Endothelial cell of umbilical vein (primary cell): ENCODE measurements at regions not wholly inside any gene's neighbourhood (a gene's known extent, or its start where the extent isn't known, plus 50 kb on each side); places are given as distances from the start of the nearest gene placed in this dataset.

Source experiments
- BruUV-seq: library from RNA; stranded (reverse); fragments of 400-500 nt; replicated peaks from 2 replicates; lab custom pipeline; 2021; lab: Mats Ljungman, UMichigan
- CTCF ChIA-PET: fragments of 300-600, 350-600 bp; sonication (Branson Sonifier 250); formaldehyde crosslinking; loops from one replicate; lab custom pipeline; 2021; ENCODE audit warnings: antibody characterized with exemption, inconsistent platforms; lab: Charles Lee
- POLR2A ChIA-PET: fragments of 300-600, 350-600 bp; sonication (Branson Sonifier 250); formaldehyde crosslinking; loops from one replicate; lab custom pipeline; 2021; ENCODE audit warnings: antibody characterized with exemption, inconsistent platforms; lab: Charles Lee
- DNase-seq: peaks from one replicate; pipeline ENCODE4 v3.0.0-alpha.2; 2011; ENCODE audit warnings: low read depth, low spot score
- FAIRE-seq: peaks from 2 replicates; lab custom pipeline; 2011; peaks lifted over from hg19 to GRCh38; lab: Jason Lieb, UNC
- H2AFZ ChIP-seq: 2 replicates; pipeline ENCODE4 v1.6.0; 2012; ENCODE audit warnings: low read depth, low read length, control low read depth, inconsistent platforms
- H3K27ac ChIP-seq: 2 replicates; pipeline ENCODE4 v1.5.1; 2011; ENCODE audit warnings: low read depth, mild to moderate bottlenecking, control low read depth, low read length, moderate library complexity; ENCODE audit not compliant: insufficient read depth
- H3K27me3 ChIP-seq, 2 experiments: 2 replicates each; pipeline versions ENCODE4 v1.6.0 to v1.6.1; 2011; ENCODE audit warnings: low read length in 2 of 2, mixed read lengths in 1 of 2; ENCODE audit not compliant: control insufficient read depth in 2 of 2, insufficient read depth in 2 of 2
- H3K36me3 ChIP-seq, 2 experiments: 2 replicates in 1 of 2; 3 replicates in 1 of 2; pipeline ENCODE4 v1.5.1; 2011; ENCODE audit warnings: low read length in 2 of 2, mild to moderate bottlenecking in 1 of 2, moderate library complexity in 1 of 2; ENCODE audit not compliant: control insufficient read depth in 2 of 2, insufficient read depth in 2 of 2; ENCODE audit errors: extremely low read depth in 1 of 2
- H3K4me1 ChIP-seq: 3 replicates; pipeline ENCODE4 v1.5.1; 2011; ENCODE audit warnings: mild to moderate bottlenecking, low read length; ENCODE audit not compliant: control insufficient read depth, insufficient read depth; ENCODE audit errors: extremely low read depth
- H3K4me2 ChIP-seq: 2 replicates; pipeline ENCODE4 v1.6.1; 2011; ENCODE audit warnings: low read length, control low read depth, mixed read lengths; ENCODE audit not compliant: insufficient read depth
- H3K4me3 ChIP-seq, 3 experiments: fragments of 200-600 bp in 1 of 3; sonication (generic), shearing (Covaris generic) in 1 of 3; replicated peaks in 1 of 3; 2 replicates each; pipeline ENCODE4 v1.5.1; 2011 to 2016; ENCODE audit warnings: control low read depth in 3 of 3, low read length in 3 of 3, mild to moderate bottlenecking in 2 of 3, inconsistent platforms in 1 of 3, low read depth in 1 of 3, moderate library complexity in 1 of 3; ENCODE audit not compliant: insufficient read depth in 1 of 3
- H3K79me2 ChIP-seq: 2 replicates; pipeline ENCODE4 v1.6.0; 2012; ENCODE audit warnings: low read length, inconsistent platforms; ENCODE audit not compliant: control insufficient read depth, insufficient read depth
- H3K9ac ChIP-seq: replicated peaks from 2 replicates; pipeline ENCODE3; 2011; ENCODE audit warnings: low read length, control low read depth; ENCODE audit not compliant: insufficient read depth; ENCODE audit errors: extremely low read depth
- H3K9me1 ChIP-seq: replicated peaks from 3 replicates; pipeline ENCODE4 v1.6.0; 2011; ENCODE audit warnings: mild to moderate bottlenecking, low read length; ENCODE audit not compliant: control insufficient read depth, insufficient read depth; ENCODE audit errors: extremely low read depth
- H3K9me3 ChIP-seq: replicated peaks from 2 replicates; pipeline ENCODE4 v1.5.1; 2012; ENCODE audit warnings: low read length, inconsistent platforms; ENCODE audit not compliant: control insufficient read depth, insufficient read depth
- H4K20me1 ChIP-seq: replicated peaks from 2 replicates; pipeline ENCODE3; 2011; ENCODE audit warnings: mild to moderate bottlenecking, low read length; ENCODE audit not compliant: control insufficient read depth, insufficient read depth; ENCODE audit errors: extremely low read depth
- EZH2 ChIP-seq: IDR thresholded peaks from 2 replicates; pipeline ENCODE4 v1.6.1; 2012; ENCODE audit warnings: borderline replicate concordance, low read depth, mild to moderate bottlenecking, moderate library complexity, low read length, inconsistent platforms; ENCODE audit not compliant: severe bottlenecking
- FOS ChIP-seq: IDR thresholded peaks from 2 replicates; pipeline ENCODE4 v1.6.1; 2011; ENCODE audit warnings: mild to moderate bottlenecking, low read length, moderate library complexity, borderline replicate concordance; ENCODE audit not compliant: insufficient read depth
- GATA2 ChIP-seq: IDR thresholded peaks from 2 replicates; pipeline ENCODE4 v1.7.0; 2011; ENCODE audit warnings: low read depth, mild to moderate bottlenecking, moderate library complexity, mixed read lengths, low read length; ENCODE audit not compliant: insufficient read length, insufficient read depth
- JUN ChIP-seq: IDR thresholded peaks from 2 replicates; pipeline ENCODE4 v1.6.1; 2011; ENCODE audit warnings: borderline replicate concordance, low read depth; ENCODE audit not compliant: insufficient read length, insufficient read depth
- MYC ChIP-seq: IDR thresholded peaks from one replicate; pipeline ENCODE4 v1.6.1; 2011; ENCODE audit warnings: mild to moderate bottlenecking, low read depth, low read length
- POLR2A ChIP-seq: IDR thresholded peaks from 2 replicates; pipeline ENCODE4 v1.6.1; 2012; ENCODE audit warnings: low read depth, mild to moderate bottlenecking, control low read depth, low read length
- POLR2AphosphoS5 ChIP-seq: IDR thresholded peaks from 2 replicates; pipeline ENCODE4 v1.6.1; 2012; ENCODE audit warnings: low read depth, mild to moderate bottlenecking, control low read depth, low read length, moderate library complexity; ENCODE audit not compliant: insufficient read depth
- dilution Hi-C: fragments of 300-500 bp; cut with MboI; formaldehyde crosslinking; loops from one replicate; pipeline ENCODE4 v1.15.0; 2019; ENCODE audit warnings: low sequenced_read_pairs; ENCODE audit not compliant: extremely low pct_ligation_motif_present
- intact Hi-C: fragments of 100-400 bp; cut with micrococcal nuclease; formaldehyde crosslinking; loops from one replicate; pipeline ENCODE4 v1.10.0; 2022
- TF ChIP-seq, protein P1 (sequence below): IDR thresholded peaks from 2 replicates; pipeline ENCODE4 v1.6.1; 2011; ENCODE audit not compliant: insufficient read depth, insufficient read length
- TF ChIP-seq, protein P2 (sequence below), 2 donors: IDR thresholded peaks; 1 replicate in 1 of 2; 2 replicates in 1 of 2; pipeline ENCODE4 v1.5.1; 2011; ENCODE audit warnings: low read length in 2 of 2, mild to moderate bottlenecking in 2 of 2, moderate library complexity in 2 of 2, control low read depth in 1 of 2, inconsistent platforms in 1 of 2, low read depth in 1 of 2; ENCODE audit not compliant: insufficient read depth in 1 of 2; ENCODE audit errors: extremely low read depth in 1 of 2

DNA sequence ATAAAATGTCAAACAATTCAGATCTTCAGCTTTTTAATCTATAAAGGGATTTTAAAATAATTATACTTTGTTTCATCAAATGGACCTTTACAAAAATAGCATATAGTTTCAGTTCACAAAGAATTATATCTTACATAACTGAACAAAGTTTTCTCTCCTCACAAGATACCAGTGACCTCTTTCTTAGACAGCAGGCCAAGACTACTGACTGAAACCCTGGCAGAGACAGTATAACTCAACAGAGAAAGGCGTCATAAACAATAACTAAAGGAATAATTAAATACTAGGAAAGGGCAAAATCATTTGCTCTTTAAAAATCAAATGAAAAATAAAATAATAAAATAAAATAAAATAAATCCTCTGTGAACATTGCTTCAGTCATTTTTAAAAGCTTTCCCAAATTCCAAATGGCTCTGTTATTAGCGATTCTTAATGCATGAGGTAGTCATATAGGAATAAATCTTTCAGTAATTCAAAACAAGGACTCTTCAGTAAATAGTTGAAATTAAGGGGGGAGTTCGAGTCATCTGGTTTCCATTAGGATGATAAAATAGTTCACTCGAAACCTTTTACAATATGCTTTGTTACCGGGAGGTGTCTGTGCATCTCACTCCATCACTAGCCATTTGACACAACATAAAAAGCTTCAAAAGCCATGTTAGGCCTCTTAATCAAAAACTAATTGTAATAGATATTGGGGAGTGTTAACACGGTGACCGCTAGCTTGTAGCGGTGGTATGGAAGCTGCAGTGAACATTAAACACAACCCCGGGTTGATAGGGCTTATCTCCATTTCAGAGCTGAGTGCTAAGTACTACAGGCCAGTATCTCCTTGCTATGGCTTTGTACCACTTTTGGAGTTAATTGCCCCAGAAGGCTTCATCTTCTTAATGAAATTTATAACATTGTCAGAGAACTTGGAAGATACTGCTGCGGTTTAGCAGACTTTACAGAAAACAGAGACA lies 142.9 kb upstream of the NR2F2 start:
- POLR2A ChIA-PET = no interaction called here
- DNase-seq (no peak), FAIRE-seq (no peak)
- Histone ChIP-seq H2AFZ (no peak overlapping the region), H3K9ac (no peak overlapping the region), H3K27ac (no peak overlapping the region), H3K27me3 (no peaks in the 10 kb centered on the region), H3K79me2 (no peaks in the 10 kb centered on the region), H3K9me1 (no peaks in the 10 kb centered on the region), H3K9me3 (no peaks in the 10 kb centered on the region), H3K4me1 (no peaks in the 10 kb centered on the region), H4K20me1 (no peaks in the 10 kb centered on the region), H3K36me3 (no peaks in the 10 kb centered on the region), H3K4me3 (no peak overlapping the region), H3K4me2 (no peak overlapping the region)
- BruUV-seq = no TSS peak
- no peak for TF ChIP-seq POLR2AphosphoS5
- no peak for TF ChIP-seq GATA2
- dilution Hi-C loops (no loop called here), intact Hi-C loops (no loop called here)
- CTCF ChIA-PET = no interaction called here

DNA sequence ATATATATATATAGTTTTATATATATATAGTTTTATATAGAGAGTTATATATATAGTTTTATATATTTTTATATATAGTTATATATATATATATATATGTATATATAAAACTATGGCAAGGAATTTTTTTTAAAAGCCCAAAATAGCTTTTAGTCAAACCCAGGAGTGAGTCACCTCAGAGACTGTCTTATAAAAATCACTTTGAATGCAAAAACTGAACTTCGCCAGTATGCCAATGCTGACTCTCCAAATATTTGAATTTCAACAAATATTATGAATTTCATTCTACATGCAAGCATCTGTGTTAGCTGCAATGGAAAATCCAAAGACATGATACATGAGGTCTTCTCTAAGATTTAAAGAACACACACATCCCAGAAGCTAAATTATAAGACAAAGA lies 132.8 kb upstream of the NR2F2 start:
- Histone ChIP-seq H3K27ac (no peak overlapping the region), H4K20me1 (no peaks in the 10 kb centered on the region), H3K27me3 (no peaks in the 10 kb centered on the region), H3K36me3 (no peaks in the 10 kb centered on the region), H3K9me3 (no peaks in the 10 kb centered on the region), H3K4me2 (no peak overlapping the region), H3K9me1 (no peaks in the 10 kb centered on the region), H3K9ac (no peak overlapping the region), H3K4me3 (no peak overlapping the region), H2AFZ (no peak overlapping the region), H3K4me1 (no peaks in the 10 kb centered on the region), H3K79me2 (no peaks in the 10 kb centered on the region)
- ChIA-PET CTCF (no interaction called here), POLR2A (no interaction called here)
- intact Hi-C loops = no loop called here
- no peak for TF ChIP-seq FOS
- no peak for TF ChIP-seq POLR2AphosphoS5
- no peak for TF ChIP-seq MYC
- TF ChIP-seq POLR2A = no peak
- no peak for TF ChIP-seq JUN
- TF ChIP-seq GATA2 = no peak
- TF ChIP-seq, protein P1, sequence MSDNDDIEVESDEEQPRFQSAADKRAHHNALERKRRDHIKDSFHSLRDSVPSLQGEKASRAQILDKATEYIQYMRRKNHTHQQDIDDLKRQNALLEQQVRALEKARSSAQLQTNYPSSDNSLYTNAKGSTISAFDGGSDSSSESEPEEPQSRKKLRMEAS = no peak
- TF ChIP-seq, protein P2, sequence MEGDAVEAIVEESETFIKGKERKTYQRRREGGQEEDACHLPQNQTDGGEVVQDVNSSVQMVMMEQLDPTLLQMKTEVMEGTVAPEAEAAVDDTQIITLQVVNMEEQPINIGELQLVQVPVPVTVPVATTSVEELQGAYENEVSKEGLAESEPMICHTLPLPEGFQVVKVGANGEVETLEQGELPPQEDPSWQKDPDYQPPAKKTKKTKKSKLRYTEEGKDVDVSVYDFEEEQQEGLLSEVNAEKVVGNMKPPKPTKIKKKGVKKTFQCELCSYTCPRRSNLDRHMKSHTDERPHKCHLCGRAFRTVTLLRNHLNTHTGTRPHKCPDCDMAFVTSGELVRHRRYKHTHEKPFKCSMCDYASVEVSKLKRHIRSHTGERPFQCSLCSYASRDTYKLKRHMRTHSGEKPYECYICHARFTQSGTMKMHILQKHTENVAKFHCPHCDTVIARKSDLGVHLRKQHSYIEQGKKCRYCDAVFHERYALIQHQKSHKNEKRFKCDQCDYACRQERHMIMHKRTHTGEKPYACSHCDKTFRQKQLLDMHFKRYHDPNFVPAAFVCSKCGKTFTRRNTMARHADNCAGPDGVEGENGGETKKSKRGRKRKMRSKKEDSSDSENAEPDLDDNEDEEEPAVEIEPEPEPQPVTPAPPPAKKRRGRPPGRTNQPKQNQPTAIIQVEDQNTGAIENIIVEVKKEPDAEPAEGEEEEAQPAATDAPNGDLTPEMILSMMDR (IDR thresholded peaks at IDR 0.05; ENCODE audit: extremely low read depth in 1 of 2, insufficient read depth in 1 of 2, low read depth in 1 of 2, low read length in 2 of 2) = no peak
- no peak for TF ChIP-seq EZH2
- FAIRE-seq (no peak), DNase-seq (no peak)
- no TSS peak for BruUV-seq
- dilution Hi-C loops = no loop called here
